Hepatocyte (in vitro differentiated cells): ENCODE measurements at regions not wholly inside any gene's neighbourhood (a gene's known extent, or its start where the extent isn't known, plus 50 kb on each side); places are given as distances from the start of the nearest gene placed in this dataset.

Experiments used
- DNase-seq: peaks from one replicate; pipeline ENCODE4 v3.0.0-alpha.2; 2016; ENCODE audit warnings: low spot score
- H2AFZ ChIP-seq: fragments of 200-600 bp; sonication (generic); 2 replicates; pipeline ENCODE4 v1.6.0; 2016; ENCODE audit warnings: antibody characterized with exemption, mild to moderate bottlenecking
- H3K27ac ChIP-seq: fragments of 200-600 bp; sonication (generic); 2 replicates; pipeline ENCODE4 v1.5.1; 2016; ENCODE audit warnings: mild to moderate bottlenecking
- H3K27me3 ChIP-seq: fragments of 200-600 bp; sonication (generic); 2 replicates; pipeline ENCODE4 v1.6.1; 2016
- H3K36me3 ChIP-seq: fragments of 200-600 bp; sonication (generic); replicated peaks from 2 replicates; pipeline ENCODE4 v1.5.1; 2016; ENCODE audit warnings: low read depth; ENCODE audit not compliant: insufficient read depth
- H3K4me1 ChIP-seq: fragments of 200-600 bp; sonication (generic); 2 replicates; pipeline ENCODE4 v1.5.1; 2016; ENCODE audit warnings: mild to moderate bottlenecking, moderate library complexity; ENCODE audit not compliant: insufficient read depth
- H3K4me2 ChIP-seq: fragments of 200-600 bp; sonication (generic); 2 replicates; pipeline ENCODE4 v1.6.0; 2016
- H3K4me3 ChIP-seq: fragments of 200-600 bp; sonication (generic); 2 replicates; pipeline ENCODE4 v1.5.1; 2016; ENCODE audit warnings: mild to moderate bottlenecking
- H3K79me2 ChIP-seq: fragments of 200-600 bp; sonication (generic); 2 replicates; pipeline ENCODE4 v1.6.0; 2017; ENCODE audit warnings: mild to moderate bottlenecking
- H3K9me2 ChIP-seq: fragments of 200-600 bp; sonication (generic); replicated peaks from 2 replicates; pipeline ENCODE4 v1.6.0; 2017; ENCODE audit warnings: mild to moderate bottlenecking; ENCODE audit not compliant: insufficient read depth
- H3K9me3 ChIP-seq: fragments of 200-600 bp; sonication (generic); 2 replicates; pipeline ENCODE4 v1.5.1; 2016; ENCODE audit warnings: low read depth, mild to moderate bottlenecking
- H4K20me1 ChIP-seq: fragments of 200-600 bp; sonication (generic); 2 replicates; pipeline ENCODE4 v1.6.0; 2016; ENCODE audit warnings: mild to moderate bottlenecking; ENCODE audit not compliant: insufficient read depth, poor library complexity, severe bottlenecking
- CTCF ChIP-seq: fragments of 200-600 bp; sonication (generic); IDR thresholded peaks from 2 replicates; pipeline ENCODE4 v1.5.1; 2016; ENCODE audit warnings: antibody characterized with exemption, mild to moderate bottlenecking; ENCODE audit not compliant: poor library complexity
- EZH2 ChIP-seq: fragments of 200-600 bp; sonication (generic); IDR thresholded peaks from 2 replicates; pipeline ENCODE4 v1.6.1; 2016; ENCODE audit warnings: antibody characterized with exemption, mild to moderate bottlenecking, borderline replicate concordance
- EZH2phosphoT487 ChIP-seq: fragments of 200-600 bp; sonication (generic); IDR thresholded peaks from one replicate; pipeline ENCODE4 v1.6.1; 2018; ENCODE audit warnings: antibody characterized with exemption, mild to moderate bottlenecking, low read depth, moderate library complexity; ENCODE audit not compliant: unreplicated experiment, severe bottlenecking
- WGBS: methylation state at CpG from one replicate; pipeline ENCODE4 v1.1.6; 2016; ENCODE audit warnings: low lambda C conversion rate; ENCODE audit errors: missing lambda C conversion rate; 5-methylcytosine and 5-hydroxymethylcytosine counted together

- TF ChIP-seq EZH2 (no peak), CTCF (no peak), EZH2phosphoT487 (no peak)
- Histone ChIP-seq H3K36me3 (no peaks in the 10 kb centered on the region), H3K9me3 (no peaks in the 10 kb centered on the region), H3K9me2 (no peaks in the 10 kb centered on the region), H3K4me2 (no peak overlapping the region), H2AFZ (no peak overlapping the region), H3K27ac (no peak overlapping the region), H3K4me1 (no peaks in the 10 kb centered on the region), H3K79me2 (no peaks in the 10 kb centered on the region), H3K4me3 (no peak overlapping the region), H4K20me1 (no peaks in the 10 kb centered on the region), H3K27me3 (no peaks in the 10 kb centered on the region)
- DNase-seq: no peak
- WGBS: 58% methylated on average over 7 of the region's 7 CpGs
Measured at GRCh38 chr1:96474985-96475743, 246.4 kb upstream of the PTBP2 start.

GRCh38 chr1:96475903-96476302, 245.7 kb upstream of the PTBP2 start:
- 53% methylated on average over 3 of the region's 3 CpGs for WGBS
- Histone ChIP-seq H3K4me2 (no peak overlapping the region), H3K9me2 (no peaks in the 10 kb centered on the region), H3K79me2 (no peaks in the 10 kb centered on the region), H3K9me3 (no peaks in the 10 kb centered on the region), H2AFZ (no peak overlapping the region), H3K27ac (no peak overlapping the region), H3K36me3 (no peaks in the 10 kb centered on the region), H3K4me1 (no peaks in the 10 kb centered on the region), H3K27me3 (no peaks in the 10 kb centered on the region), H4K20me1 (no peaks in the 10 kb centered on the region), H3K4me3 (no peak overlapping the region)
- no peak for DNase-seq
- TF ChIP-seq CTCF (no peak), EZH2 (no peak), EZH2phosphoT487 (no peak)

- Histone ChIP-seq H3K9me3 (no peaks in the 10 kb centered on the region), H3K4me2 (no peak overlapping the region), H3K9me2 (no peaks in the 10 kb centered on the region), H3K27ac (no peak overlapping the region), H3K79me2 (no peaks in the 10 kb centered on the region), H2AFZ (no peak overlapping the region), H3K36me3 (no peaks in the 10 kb centered on the region), H3K4me3 (no peak overlapping the region), H4K20me1 (no peaks in the 10 kb centered on the region), H3K27me3 (no peaks in the 10 kb centered on the region), H3K4me1 (no peaks in the 10 kb centered on the region)
- no peak for DNase-seq
- WGBS: 79% methylated on average over 4 of the region's 4 CpGs
- no peak for TF ChIP-seq EZH2phosphoT487
- TF ChIP-seq EZH2: no peak
- TF ChIP-seq CTCF: no peak
Measured at GRCh38 chr1:96478228-96478627, 243.4 kb upstream of the PTBP2 start.
